ENCODE measurements at regions not wholly inside any gene's neighbourhood (a gene's known extent, or its start where the extent isn't known, plus 50 kb on each side); places are given as distances from the start of the nearest gene placed in this dataset.

DNA sequence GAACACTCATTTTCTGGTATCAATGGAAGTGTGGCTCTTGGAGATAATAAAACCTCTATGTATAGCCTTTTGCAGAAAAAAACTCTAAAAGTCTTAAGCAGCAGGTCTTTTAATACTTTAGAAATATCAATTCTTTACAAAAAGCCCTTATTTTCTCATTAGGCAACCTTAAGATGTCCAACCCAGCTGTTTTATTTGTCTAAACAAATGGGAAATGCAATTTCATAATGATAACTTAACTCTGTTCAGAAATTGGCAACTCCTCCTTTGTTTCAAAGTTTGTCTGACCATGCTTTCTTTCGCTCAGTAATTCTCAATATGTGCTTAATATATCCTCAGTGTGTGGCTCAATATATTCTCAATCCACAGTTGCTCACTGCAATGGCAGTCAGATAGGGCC, 196.5 kb upstream of the VEGFC start (continued):
- TF ChIP-seq, protein P1, sequence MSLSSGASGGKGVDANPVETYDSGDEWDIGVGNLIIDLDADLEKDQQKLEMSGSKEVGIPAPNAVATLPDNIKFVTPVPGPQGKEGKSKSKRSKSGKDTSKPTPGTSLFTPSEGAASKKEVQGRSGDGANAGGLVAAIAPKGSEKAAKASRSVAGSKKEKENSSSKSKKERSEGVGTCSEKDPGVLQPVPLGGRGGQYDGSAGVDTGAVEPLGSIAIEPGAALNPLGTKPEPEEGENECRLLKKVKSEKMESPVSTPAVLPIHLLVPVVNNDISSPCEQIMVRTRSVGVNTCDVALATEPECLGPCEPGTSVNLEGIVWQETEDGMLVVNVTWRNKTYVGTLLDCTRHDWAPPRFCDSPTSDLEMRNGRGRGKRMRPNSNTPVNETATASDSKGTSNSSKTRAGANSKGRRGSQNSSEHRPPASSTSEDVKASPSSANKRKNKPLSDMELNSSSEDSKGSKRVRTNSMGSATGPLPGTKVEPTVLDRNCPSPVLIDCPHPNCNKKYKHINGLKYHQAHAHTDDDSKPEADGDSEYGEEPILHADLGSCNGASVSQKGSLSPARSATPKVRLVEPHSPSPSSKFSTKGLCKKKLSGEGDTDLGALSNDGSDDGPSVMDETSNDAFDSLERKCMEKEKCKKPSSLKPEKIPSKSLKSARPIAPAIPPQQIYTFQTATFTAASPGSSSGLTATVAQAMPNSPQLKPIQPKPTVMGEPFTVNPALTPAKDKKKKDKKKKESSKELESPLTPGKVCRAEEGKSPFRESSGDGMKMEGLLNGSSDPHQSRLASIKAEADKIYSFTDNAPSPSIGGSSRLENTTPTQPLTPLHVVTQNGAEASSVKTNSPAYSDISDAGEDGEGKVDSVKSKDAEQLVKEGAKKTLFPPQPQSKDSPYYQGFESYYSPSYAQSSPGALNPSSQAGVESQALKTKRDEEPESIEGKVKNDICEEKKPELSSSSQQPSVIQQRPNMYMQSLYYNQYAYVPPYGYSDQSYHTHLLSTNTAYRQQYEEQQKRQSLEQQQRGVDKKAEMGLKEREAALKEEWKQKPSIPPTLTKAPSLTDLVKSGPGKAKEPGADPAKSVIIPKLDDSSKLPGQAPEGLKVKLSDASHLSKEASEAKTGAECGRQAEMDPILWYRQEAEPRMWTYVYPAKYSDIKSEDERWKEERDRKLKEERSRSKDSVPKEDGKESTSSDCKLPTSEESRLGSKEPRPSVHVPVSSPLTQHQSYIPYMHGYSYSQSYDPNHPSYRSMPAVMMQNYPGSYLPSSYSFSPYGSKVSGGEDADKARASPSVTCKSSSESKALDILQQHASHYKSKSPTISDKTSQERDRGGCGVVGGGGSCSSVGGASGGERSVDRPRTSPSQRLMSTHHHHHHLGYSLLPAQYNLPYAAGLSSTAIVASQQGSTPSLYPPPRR (CRISPR knock-in tag; IDR thresholded peaks at IDR 0.05; ENCODE audit: borderline replicate concordance), result no peak
- TF ChIP-seq TSC22D2 (CRISPR knock-in tag; IDR thresholded peaks at IDR 0.05; ENCODE audit: borderline replicate concordance), result no peak
- TF ChIP-seq ZNF207 (IDR thresholded peaks at IDR 0.05; ENCODE audit: borderline replicate concordance), result no peak
- TF ChIP-seq, protein P2, sequence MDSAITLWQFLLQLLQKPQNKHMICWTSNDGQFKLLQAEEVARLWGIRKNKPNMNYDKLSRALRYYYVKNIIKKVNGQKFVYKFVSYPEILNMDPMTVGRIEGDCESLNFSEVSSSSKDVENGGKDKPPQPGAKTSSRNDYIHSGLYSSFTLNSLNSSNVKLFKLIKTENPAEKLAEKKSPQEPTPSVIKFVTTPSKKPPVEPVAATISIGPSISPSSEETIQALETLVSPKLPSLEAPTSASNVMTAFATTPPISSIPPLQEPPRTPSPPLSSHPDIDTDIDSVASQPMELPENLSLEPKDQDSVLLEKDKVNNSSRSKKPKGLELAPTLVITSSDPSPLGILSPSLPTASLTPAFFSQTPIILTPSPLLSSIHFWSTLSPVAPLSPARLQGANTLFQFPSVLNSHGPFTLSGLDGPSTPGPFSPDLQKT (CRISPR knock-in tag; IDR thresholded peaks at IDR 0.05; ENCODE audit: borderline replicate concordance), result no peak
- TF ChIP-seq RAD51 (IDR thresholded peaks at IDR 0.05; ENCODE audit: borderline replicate concordance), result no peak

DNA sequence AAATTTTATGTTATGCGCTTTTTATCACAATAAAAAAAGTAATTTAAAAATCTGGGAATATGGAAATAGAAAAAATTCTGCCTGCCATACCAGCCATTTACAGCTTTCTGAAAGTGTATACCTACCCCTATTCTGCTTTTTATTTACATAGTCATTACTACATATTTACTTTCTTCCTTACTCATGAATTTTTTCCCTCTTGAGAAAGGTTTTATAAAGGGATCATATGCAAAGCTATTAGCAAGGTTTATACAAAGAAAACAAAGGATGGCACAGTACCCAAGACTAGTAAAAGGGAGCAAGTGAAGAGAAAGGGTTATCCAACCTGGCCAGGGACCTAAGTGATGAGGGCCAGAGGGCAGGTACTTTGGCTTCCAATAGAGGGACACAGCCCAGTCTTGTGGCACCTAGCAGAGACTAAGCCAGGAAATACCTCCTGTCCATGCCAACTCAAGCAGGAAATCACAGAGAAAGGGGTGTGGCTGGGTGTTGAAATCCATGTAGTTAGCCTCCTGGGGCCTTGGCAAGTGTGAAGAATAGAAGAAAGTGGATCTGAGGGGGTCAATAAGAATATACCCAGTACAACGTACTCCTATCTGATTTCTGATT, 207.3 kb upstream of the VEGFC start:
- Histone ChIP-seq H3K4me2 (ENCODE audit: low read depth, low read length) (no peak overlapping the region), H3K9me3 (ENCODE audit: low read length) (no peaks in the 10 kb centered on the region), H3K27ac (ENCODE audit: extremely low read length, insufficient read depth, low read length) (no peak overlapping the region), H3K4me3 (replicated peaks in 1 of 3; ENCODE audit: insufficient read depth in 1 of 3, low read depth in 2 of 3, low read length in 3 of 3) (no peak overlapping the region), H3K36me3 (replicated peaks in 1 of 2; ENCODE audit: control insufficient read depth in 1 of 2, insufficient read depth in 2 of 2, low read length in 2 of 2) (no peaks in the 10 kb centered on the region), H2AFZ (ENCODE audit: low read length) (no peak overlapping the region), H3K79me2 (ENCODE audit: insufficient read depth, low read length) (no peaks in the 10 kb centered on the region), H3K4me1 (ENCODE audit: insufficient read depth, low read length) (no peaks in the 10 kb centered on the region), H4K20me1 (ENCODE audit: insufficient read depth, low read length) (no peaks in the 10 kb centered on the region), H3K9ac (ENCODE audit: insufficient read depth, low read depth, low read length) (no peak overlapping the region), H3K27me3 (ENCODE audit: control insufficient read depth in 1 of 2, insufficient read depth in 2 of 2, low read length in 2 of 2) (no peaks in the 10 kb centered on the region)
- WGBS (ENCODE audit: low lambda C conversion rate), result 49% methylated on average over 2 of the region's 2 CpGs
- ChIA-PET POLR2A (no interaction called here), CTCF (ENCODE audit: low intra/inter-chr PET ratio, low total read pairs) (no interaction called here)
- FAIRE-seq (no peak), DNase-seq (ENCODE audit: low spot score) (no peak), ATAC-seq (no peak)
- in situ Hi-C loops (cut with HindIII; ENCODE audit: extremely low pct_ligation_motif_present, low pct_unique_long_range_greater_than_20kb) (no loop called here), intact Hi-C loops (cut with micrococcal nuclease; ENCODE audit: unreplicated experiment) (no loop called here)
- no TSS peak for BruUV-seq (replicated peaks)
- TF ChIP-seq ARHGAP35 (CRISPR knock-in tag; IDR thresholded peaks at IDR 0.05; ENCODE audit: borderline replicate concordance) (no peak), MTF2 (CRISPR knock-in tag; IDR thresholded peaks at IDR 0.05; ENCODE audit: borderline replicate concordance) (no peak), ZNF7 (CRISPR knock-in tag; IDR thresholded peaks at IDR 0.05) (no peak), GTF3A (CRISPR knock-in tag; conservative IDR thresholded peaks at IDR 0.05) (no peak), ZNF737 (CRISPR knock-in tag; IDR thresholded peaks at IDR 0.05; ENCODE audit: borderline replicate concordance) (no peak), ZSCAN22 (CRISPR knock-in tag; IDR thresholded peaks at IDR 0.05) (no peak), KMT2A (CRISPR knock-in tag; IDR thresholded peaks at IDR 0.05) (no peak), IRF2 (CRISPR knock-in tag; IDR thresholded peaks at IDR 0.05) (no peak), HOXA5 (CRISPR knock-in tag; IDR thresholded peaks at IDR 0.05) (no peak)
- TF ChIP-seq, protein P3, sequence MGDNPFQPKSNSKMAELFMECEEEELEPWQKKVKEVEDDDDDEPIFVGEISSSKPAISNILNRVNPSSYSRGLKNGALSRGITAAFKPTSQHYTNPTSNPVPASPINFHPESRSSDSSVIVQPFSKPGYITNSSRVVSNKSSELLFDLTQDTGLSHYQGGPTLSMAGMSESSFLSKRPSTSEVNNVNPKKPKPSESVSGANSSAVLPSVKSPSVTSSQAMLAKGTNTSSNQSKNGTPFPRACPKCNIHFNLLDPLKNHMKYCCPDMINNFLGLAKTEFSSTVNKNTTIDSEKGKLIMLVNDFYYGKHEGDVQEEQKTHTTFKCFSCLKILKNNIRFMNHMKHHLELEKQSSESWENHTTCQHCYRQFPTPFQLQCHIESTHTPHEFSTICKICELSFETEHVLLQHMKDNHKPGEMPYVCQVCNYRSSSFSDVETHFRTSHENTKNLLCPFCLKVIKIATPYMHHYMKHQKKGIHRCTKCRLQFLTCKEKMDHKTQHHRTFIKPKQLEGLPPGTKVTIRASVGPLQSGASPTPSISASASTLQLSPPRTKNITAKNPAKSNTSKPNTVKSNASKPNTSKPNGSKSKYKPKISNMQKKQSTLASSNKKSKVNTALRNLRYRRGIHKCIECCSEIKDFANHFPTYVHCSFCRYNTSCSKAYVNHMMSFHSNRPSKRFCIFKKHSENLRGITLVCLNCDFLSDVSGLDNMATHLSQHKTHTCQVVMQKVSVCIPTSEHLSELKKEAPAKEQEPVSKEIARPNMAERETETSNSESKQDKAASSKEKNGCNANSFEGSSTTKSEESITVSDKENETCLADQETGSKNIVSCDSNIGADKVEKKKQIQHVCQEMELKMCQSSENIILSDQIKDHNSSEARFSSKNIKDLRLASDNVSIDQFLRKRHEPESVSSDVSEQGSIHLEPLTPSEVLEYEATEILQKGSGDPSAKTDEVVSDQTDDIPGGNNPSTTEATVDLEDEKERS (CRISPR knock-in tag; IDR thresholded peaks at IDR 0.05), result no peak
